GM18867 (cell line): ENCODE measurements at regions not wholly inside any gene's neighbourhood (a gene's known extent, or its start where the extent isn't known, plus 50 kb on each side); places are given as distances from the start of the nearest gene placed in this dataset.

Experiments used
- ATAC-seq: cut with Tn5 transposase; IDR thresholded peaks from one replicate; pipeline ENCODE4 v1.9.1; 2021; ENCODE audit warnings: mild to moderate bottlenecking, moderate library complexity; ENCODE audit not compliant: unreplicated experiment

DNA sequence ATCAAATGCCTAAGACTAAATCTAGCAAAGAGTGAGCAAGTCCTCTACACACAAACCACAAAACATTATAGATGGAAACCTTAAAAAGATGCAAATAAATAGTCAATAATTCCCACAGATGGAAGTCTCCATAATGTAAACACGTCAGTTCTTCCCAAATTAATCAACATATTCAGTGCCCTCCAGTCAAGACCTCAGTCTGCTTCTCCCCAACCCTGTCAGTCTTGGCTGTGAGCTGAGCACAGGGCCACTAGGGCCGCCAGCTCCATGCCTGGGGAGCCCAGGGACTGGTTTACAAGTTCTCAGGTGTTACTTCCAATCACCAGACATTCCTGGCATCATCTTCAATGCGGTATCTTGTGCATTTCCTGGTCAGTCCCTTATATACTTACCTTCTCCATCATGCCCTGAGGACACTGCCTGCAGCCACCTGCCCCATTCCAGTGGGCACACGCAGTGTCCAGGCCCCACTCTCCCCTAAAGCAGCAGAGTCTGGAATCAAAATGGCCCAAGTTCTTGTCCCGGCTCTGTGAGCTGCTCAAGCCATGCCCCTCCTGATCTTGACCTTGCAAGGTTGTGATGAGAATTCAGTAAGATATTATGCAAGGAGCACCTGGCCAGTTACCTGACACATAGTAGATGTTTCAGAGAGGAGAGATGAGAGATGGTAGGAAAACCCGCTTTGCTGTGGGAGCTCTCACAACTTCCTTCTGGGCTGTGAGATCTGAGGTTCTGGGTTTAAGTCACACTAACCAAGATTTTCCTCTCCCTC, 207.9 kb upstream of the RAB6C start:
- ATAC-seq: no peak

DNA sequence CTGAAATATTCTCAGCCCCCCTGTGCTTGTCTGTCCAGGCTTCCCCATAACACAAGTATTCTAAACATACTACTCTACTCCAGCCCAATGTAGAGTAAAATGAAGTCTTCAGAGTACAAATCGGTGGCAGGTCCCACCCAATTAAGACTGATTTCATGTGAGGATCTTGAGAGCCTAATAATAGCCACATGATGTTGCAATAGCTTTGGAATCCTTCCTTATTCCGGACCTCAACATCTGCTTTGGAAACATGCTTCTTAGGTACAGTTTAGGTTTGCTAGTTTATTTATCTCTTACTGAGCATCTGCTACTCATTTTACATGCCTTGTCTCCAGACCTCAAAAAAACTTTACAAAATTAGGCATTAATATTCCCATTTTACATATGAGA, 207.3 kb upstream of the RAB6C start:
- ATAC-seq: no peak

DNA sequence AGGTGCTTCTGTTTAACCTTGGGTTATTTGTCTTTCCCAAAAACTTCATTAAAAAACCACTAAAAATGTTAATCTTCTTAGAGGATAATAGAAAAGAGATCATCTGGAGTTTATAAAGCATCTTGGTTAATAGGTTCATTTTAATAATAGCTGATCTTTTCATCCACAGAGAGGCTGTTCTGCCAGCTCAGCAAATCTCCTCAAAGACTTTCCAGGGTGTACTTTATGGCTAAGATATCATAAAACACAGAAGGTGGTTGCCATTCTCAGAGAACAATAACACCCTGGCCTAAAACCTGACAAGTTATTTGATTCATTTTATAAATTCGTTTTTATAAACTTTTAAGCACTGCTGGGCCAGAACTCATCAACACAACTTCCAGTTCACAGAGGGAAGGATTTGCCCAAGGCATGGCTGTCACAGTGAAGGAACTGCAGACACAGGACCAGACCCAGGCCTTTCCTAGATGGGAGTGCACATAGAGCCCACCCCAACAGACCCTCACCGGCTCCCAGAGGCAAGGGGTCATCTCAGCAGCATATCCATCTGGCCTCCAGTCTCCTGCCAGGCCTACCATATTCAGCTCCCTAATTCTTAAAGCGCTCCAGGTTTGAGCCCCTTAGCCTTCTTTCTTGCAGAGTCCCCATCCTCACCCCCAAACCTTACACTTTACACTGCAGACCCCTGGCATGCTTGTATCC, 203.4 kb upstream of the RAB6C start:
- no peak for ATAC-seq

DNA sequence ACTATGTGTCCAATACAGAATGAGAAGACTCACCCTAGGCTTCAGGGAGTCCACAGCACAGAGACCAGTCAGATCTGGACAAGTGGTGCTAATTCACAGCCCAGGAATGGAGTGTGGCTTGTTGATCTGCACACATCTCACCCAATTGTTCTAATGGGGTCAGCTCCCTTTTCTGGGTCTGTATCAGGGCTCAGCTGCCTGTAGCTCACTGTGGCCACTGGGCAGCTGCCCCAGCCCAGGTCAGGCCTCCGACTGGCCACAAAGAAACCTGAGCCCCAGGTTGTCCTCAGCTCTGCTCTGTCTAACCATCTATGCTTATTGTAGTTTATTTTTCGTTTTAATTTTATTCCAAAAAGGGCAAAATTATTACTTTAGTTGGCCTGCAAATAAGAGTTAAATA, 202.3 kb upstream of the RAB6C start:
- ATAC-seq: no peak

DNA sequence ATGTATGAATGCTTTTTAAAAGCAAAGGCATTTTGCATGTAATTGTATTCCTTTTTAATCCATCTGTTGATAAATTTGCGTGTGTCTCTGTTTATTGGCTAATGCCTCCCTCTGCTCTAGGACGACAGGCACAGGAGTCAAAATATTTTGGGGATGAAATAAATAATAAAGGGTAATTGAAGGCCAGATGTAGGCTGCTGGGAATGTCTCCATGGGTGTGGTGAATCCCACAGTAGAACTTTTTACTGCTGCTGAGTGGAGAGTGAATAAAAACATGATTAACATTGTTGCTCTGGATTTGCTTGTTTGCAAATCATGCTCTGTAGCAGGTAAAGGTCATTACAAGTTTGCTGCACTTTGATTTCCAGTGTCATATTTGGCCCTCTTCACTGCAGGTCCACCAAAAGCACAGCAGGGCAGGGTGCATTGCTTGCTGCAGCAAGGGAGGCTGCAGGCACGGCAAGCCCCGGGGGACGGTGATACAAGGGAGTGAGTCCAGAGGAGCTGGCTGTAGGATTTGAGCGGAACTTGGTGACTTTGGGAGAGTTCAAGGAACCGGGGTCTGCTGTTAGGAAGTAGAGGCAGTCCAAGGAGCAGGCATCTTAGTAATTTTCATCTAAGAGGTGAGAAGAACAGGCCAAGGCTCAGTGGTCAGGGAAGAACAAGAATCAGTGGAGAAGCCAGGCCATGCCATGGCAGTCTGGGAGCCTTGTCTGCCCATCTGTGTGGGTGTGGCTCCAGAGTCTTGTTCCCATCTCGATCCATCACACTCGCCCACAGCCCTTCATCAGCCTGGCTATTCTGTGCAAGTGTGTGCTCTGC, 201.5 kb upstream of the RAB6C start:
- no peak for ATAC-seq

DNA sequence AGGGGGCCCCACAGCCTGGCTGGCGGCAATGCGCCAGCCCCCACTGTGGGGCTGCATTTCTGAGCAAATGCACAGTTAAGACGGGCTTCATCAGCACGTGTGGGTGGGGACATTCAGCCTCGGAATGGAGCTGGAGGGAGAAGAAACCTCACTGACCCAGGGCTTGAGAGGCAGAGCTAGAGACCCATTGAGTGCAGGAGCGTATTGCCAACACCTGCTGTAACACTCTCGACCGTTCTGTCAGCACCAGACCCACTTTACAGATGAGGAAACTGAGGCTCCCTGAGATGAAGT, 200.9 kb upstream of the RAB6C start:
- ATAC-seq: no peak

DNA sequence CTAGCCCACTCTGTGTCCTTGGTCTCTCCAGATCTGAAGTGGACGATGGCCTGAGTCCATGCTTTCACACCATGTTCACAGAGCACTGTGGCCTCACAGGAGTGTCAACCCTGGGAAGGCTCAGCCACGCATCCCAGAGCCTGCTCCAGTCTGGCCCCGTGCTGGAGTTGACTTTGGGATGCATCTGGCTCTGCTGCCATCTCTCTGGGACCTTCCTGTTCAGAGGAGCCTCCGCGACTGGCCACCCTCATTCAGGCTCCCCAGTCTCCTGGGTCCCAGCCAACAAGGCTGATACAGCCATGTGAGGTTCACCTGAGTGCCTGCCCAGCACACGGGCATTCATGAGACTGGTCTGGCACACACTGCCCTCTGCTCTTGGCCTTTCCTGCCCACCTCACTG, 199.7 kb upstream of the RAB6C start:
- ATAC-seq: no peak

DNA sequence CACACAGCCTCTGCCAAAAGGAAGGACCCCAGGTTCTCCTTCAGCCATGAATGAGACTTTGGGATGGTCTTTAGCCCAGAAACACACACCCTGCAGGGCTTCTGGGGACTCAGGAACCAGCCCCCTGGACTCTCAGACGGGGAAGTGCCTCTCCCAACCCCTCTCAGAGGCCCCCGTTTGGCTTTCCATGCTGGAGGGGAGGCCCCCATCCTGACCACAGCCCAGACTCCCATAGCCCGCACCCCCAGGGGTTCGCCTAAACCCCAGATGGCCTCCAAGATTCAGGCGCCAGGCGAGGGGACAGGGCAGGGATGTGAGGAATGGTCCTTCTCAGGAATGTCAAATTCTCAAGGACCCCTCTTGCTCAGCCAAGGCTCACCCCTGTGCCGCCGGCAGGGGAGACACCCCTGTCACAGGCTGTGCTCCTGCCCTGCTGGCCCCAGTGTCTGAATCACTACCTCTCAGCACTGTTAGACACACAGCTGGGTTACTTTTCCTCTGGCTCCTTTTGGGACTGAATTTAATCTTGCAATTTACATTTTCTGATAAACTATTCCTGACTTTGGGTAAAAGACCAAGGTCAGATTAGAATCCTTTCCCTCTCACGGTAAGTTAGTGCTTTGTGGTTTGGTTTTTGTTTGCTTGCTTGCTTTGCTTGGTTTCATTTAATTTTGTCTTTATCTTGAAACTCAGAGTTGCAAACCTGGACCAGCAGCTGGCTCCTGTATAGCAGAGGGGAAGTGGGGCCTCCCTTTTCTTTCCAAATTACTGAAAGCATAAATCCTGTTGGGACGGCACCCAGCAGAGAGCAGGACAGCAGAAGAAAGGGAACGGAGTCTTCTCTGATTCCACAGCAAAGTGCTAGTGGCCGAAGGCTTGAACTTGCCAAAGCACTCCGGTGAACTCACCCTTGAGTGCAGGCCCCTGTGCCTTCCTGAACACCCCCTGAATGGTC, 198.9 kb upstream of the RAB6C start:
- ATAC-seq: no peak

DNA sequence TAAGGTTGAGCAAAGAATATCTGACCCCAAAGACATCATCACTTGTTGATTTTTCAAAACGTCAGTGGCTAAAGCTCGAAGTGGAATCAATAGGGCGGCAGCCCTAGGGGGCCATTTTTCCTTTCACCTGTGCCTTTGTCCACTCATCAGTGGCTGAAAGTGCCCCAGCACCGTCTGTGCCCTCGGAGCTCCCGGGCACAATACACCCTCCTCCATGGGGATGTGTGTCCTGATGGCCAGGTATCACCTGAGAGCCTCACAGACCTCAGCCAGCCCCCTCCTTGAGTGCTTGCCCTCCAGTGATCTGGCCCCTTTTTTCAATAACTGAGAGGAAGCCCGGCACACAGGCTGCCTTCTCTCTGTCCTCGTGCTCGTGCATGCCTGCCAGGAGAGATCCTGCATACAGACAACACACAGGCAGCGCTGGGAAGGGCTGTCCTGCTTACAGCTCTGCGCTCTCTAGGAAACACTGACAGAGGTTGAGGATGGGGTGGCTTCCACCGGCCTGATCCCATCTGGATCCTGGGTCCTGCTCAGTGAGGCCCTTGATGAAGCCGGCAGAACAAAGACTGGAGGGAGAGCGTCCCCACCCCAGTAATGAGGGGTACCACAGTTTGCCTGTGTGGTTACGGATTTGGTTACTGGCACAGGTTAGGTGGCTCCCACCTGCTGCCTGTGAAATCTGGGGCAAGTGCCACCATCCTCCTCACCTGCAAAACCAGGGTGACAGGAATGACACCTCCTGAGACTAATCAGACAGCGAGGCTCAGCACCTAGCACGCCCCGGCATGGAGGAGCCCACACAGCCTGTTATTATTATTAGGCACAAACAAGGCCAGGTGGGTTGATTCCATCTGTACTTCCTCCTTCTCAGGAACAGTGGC, 197.5 kb upstream of the RAB6C start:
- no peak for ATAC-seq

DNA sequence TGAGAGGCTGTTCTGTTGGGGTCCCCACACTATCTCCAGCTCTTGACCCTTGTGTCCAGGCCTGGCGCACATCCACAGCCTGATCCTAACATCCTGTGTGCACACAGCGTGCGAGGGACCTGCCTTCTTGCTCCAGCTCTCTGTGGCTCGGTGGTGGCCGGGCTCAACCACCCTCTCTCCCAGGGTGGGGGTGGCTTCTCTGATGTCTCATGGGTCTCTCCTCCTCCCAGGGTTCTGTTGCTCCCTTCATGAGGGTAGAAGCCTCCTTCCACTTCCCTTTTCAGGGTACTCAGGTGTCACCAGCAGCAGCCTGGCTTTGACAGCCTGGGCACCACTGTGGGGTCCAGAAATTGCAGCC, 196.9 kb upstream of the RAB6C start:
- ATAC-seq: no peak

DNA sequence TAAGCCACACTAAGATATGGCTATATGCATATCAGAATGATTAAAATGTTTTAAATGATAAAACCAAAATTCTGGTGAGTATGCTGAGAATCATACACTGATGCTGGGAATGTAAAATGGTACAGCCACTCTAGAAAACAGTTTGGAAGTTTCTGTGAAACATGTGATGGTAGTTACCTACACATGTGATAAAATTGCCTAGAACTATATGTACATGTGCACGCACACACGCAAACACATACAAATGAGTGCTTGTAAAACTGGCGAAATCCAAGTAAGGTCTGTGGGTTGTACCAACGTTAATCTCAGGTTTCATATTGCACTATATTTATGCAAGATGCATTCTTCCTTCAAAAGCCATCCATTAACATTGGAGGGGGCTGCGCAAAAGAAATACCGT, 195.0 kb upstream of the RAB6C start:
- no peak for ATAC-seq

DNA sequence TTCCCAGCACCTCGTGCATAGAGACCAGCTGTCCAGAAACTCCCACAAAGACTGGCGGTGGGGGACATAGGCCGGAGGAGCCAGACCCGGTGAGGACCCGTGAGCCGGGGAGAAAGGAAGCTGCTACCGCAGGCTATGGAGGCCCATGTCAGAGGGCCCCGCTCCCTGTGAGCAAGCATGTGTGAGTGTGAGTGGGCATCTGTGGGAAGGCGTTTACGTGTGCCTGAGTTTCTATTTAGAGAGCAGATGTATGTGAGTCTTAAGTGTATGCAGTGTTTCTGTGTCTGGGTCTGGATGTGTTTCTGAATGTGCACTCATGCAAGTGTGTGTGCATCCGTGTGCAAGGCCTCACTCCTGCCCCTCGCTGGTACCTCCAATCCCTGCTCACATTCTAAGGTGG, 187.8 kb upstream of the RAB6C start:
- ATAC-seq: no peak

DNA sequence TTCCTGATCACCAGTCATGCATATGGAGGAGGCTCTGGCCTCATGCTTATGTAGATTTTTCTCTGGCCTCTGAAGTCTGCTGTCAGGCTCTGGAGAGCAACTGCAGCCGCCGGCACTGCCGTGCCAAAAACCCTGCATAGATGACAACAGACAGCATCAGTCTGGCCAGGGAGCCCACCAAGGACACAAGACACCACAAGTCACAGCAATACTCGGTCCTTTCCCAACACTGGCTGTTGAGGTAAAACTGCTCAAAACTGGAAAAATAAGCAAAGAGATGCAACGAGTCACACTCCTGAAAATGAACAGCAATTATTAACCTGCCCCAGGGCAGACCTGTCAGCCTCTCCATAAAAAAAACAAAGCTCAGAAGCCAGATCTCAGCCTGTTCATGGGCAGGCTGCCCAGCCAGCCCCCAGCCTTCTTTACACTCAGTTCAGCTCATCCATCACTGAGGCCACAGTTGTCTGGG, 186.0 kb upstream of the RAB6C start:
- ATAC-seq: no peak

DNA sequence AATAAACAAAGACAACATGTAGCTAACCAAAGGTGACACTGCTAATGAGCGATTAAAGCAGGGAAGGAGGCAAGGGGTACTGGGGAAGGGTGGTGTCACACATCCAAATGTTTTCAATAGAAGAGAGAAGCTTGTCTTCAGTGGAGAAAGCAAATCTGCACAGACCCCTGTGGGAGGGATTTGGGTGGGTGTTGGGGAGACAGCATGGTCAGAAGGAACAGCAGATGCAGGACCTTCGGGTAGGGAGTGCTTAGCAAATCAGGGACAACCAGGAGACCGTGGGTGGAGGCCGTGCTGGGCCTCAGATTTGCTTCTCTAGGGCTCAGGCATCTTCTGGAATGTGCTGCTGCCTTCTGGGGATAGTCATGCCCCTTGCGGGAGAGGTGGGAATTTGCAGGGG, 185.3 kb upstream of the RAB6C start:
- ATAC-seq: no peak

DNA sequence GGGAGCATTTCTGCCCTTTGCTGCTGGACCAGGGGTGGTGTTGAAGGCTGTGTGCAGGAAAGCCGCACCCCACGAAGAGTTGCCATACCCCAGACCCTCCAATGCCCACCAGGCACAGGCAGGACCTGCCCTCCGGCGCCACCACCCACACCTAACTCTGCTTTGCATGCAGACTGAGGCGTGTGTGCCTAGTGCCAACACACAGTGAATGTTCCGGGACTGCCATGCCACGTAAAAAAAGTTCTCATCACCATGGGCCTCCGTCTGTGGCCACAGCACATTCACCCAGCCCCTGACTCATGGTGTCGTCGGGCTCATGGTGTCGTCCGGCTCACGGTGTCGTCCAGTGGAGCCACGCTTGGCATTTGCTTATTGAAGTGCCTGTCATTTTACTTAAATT, 184.9 kb upstream of the RAB6C start:
- ATAC-seq: no peak

DNA sequence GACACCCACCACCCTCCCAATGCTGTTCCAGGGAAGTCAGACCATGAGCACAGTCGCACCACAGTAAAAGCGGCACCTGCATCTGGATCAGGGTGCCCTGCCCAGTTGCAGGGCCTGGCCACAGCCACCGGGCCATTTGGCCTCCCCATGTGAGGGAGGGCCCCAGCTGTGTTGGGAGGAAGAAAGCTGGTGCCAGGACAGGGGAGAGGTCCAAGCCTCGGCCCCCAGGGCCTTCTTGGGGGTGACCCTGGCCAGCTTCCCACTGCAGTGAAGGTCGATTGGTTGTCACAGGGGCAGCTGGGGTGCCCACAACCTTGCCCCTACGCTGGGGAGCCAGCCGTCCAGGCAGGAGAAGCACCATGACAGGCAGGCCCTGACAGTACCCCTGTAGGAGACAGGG, 183.2 kb upstream of the RAB6C start:
- no peak for ATAC-seq

DNA sequence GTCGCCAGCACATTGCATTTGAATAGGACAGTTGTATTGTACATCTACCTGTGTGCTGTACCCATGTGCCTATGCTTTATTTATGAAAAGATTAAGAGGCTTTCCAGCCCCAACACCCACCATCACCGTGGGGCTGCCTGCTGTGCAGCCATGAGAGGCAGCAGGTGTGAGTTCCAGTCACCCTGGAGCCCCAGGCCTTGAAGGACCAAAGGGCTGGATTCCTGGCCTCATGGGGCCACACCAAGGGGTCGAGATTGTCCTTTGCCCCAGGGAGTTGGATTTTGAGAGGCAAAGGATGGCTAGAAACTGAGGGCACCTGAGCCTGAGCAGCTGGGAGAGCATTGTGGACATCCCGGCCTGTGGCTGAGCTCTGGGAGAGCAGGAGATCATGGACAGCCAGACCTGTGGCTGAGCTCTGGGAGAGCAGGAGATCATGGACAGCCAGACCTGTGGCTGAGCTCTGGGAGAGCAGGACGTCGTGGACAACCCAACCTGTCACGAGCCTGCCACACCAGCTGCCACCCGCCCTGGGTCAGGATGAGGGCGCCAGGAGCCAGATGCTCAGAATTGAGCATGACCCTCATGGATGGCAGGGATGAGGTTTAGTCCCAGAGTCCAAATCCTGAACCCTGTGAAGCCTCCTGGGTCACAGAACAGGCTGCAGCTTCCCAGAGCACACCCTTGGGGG, 182.5 kb upstream of the RAB6C start:
- ATAC-seq: no peak

DNA sequence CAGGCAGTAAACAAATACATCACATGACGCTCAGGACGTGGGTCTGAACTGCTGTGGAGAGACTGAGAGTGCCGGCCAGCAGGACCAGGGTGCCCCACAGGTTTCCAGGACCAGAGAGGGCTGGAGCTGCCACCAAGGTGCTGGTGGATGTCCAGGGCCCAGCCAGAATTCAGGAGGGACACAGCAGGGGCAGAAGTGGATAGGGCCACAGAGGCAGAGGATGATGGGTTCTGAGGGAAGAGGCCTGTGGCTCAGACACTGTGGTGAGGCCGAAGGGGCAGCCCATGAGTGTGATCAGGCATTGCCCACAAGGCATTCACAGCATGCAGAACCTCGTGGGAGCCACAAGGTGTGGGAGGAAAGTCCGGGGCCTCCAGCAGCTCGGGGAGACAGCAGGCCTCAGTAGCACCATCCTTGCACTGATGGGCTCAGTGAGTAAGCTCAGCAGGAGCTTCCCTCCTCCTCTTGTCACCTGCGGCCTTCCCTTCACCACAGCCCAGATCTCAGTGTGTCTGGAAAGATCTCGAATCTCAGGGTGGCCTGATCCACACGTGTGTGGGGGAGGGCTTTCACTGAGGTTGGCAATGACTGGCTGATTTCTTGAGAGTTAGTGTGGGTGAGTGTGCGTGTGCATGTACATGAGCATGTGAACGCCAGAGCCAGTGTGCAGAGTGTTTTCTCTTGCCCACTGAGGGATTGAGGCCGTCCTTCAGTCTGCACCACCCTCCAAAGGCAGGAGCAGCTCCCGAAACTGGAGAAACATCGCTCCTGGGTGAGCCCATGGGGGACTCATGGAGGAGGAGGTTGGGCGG, 181.8 kb upstream of the RAB6C start:
- ATAC-seq: no peak

DNA sequence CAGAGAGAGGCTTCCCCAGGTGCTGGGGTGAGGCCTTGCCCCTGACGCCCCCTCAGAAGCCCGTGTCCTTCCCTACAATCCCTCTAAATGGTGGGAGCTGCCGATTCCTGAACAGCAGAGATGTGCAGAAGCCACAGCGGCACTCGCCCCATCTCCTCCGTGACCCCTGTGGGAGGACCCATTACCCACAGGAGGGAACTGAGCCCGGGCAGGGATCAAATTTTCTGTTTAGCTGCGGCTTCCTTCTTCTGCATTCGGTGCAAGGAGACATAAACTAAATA, 181.2 kb upstream of the RAB6C start:
- ATAC-seq: no peak
